K562 (cell line): ENCODE measurements at regions not wholly inside any gene's neighbourhood (a gene's known extent, or its start where the extent isn't known, plus 50 kb on each side); places are given as distances from the start of the nearest gene placed in this dataset.

Source experiments
- ATAC-seq: fragments of 200-7000 bp; cut with Tn5 transposase; 3 replicates; pipeline ENCODE4 v1.9.1; 2020; ENCODE audit warnings: moderate library complexity
- BruUV-seq: library from RNA; stranded (reverse); fragments of 400-500 nt; replicated peaks from 2 replicates; lab custom pipeline; 2021; lab: Mats Ljungman, UMichigan
- CTCF ChIA-PET: fragments of 300-600 bp; formaldehyde crosslinking; extraction: SDS; loops from one replicate; lab custom pipeline; 2021; ENCODE audit warnings: low intra/inter-chr PET ratio; lab: Yijun Ruan, JAX
- POLR2A ChIA-PET: fragments of 300-600, 350-650 bp; sonication (Branson Sonifier 250); formaldehyde crosslinking; extraction: SDS; loops from one replicate; lab custom pipeline; 2021; ENCODE audit warnings: antibody characterized with exemption, inconsistent platforms; lab: Yijun Ruan, JAX
- DNase-seq, 4 experiments: peaks; one replicate each; pipeline versions ENCODE4 v3.0.0 to v3.0.0-alpha.2; 2011 to 2018; ENCODE audit warnings: low spot score in 3 of 4, mixed read lengths in 3 of 4; ENCODE audit errors: extremely low read depth in 1 of 4
- FAIRE-seq: peaks from 2 replicates; lab custom pipeline; 2011; peaks lifted over from hg19 to GRCh38; lab: Jason Lieb, UNC
- H2AFZ ChIP-seq: 2 replicates; pipeline ENCODE4 v1.6.0; 2011; ENCODE audit warnings: low read depth, low read length, control low read depth, inconsistent platforms
- H3K27ac ChIP-seq: fragments of 200-600 bp; 3 replicates; pipeline ENCODE4 v1.8.0; 2011; ENCODE audit warnings: low read depth, mild to moderate bottlenecking, control low read depth, inconsistent platforms, low read length, moderate library complexity, mixed read lengths; ENCODE audit errors: extremely low read depth
- H3K27me3 ChIP-seq, 2 experiments: fragments of 300-600 bp in 1 of 2; 2 replicates in 1 of 2; 3 replicates in 1 of 2; pipeline versions ENCODE4 v1.6.0 to v1.8.0; 2011; ENCODE audit warnings: inconsistent platforms in 2 of 2, low read length in 2 of 2, mild to moderate bottlenecking in 1 of 2, mixed read lengths in 1 of 2, moderate library complexity in 1 of 2; ENCODE audit not compliant: control insufficient read depth in 2 of 2, insufficient read depth in 2 of 2
- H3K36me3 ChIP-seq: fragments of 300-600 bp; 3 replicates; pipeline ENCODE4 v1.8.0; 2011; ENCODE audit warnings: mild to moderate bottlenecking, low read length, inconsistent platforms; ENCODE audit not compliant: control insufficient read depth, insufficient read depth
- H3K4me1 ChIP-seq, 2 experiments: fragments of 200-600 bp in 1 of 2; replicated peaks in 1 of 2; 2 replicates in 1 of 2; 3 replicates in 1 of 2; pipeline versions ENCODE4 v1.5.1 to v1.8.0; 2011; ENCODE audit warnings: inconsistent platforms in 2 of 2, low read length in 2 of 2, mild to moderate bottlenecking in 1 of 2, mixed read lengths in 1 of 2, moderate library complexity in 1 of 2; ENCODE audit not compliant: control insufficient read depth in 2 of 2, insufficient read depth in 2 of 2
- H3K4me2 ChIP-seq: 2 replicates; pipeline ENCODE4 v1.6.1; 2011; ENCODE audit warnings: low read length, control low read depth, inconsistent platforms, mixed read lengths; ENCODE audit not compliant: insufficient read depth
- H3K4me3 ChIP-seq: fragments of 200-600 bp; sonication (generic), shearing (Covaris generic); 2 replicates; pipeline ENCODE4 v1.5.1; 2016; ENCODE audit warnings: control low read depth, inconsistent platforms
- H3K79me2 ChIP-seq: fragments of 200-600 bp; 3 replicates; pipeline ENCODE4 v1.8.0; 2011; ENCODE audit warnings: low read length, inconsistent platforms; ENCODE audit not compliant: control insufficient read depth, insufficient read depth
- H3K9ac ChIP-seq, 2 experiments: 2 replicates each; pipeline versions ENCODE4 v1.6.0 to v1.6.1; 2011; ENCODE audit warnings: low read depth in 2 of 2, low read length in 2 of 2, control low read depth in 1 of 2, inconsistent platforms in 1 of 2, mild to moderate bottlenecking in 1 of 2, mixed read lengths in 1 of 2; ENCODE audit not compliant: insufficient read depth in 1 of 2
- H3K9me1 ChIP-seq: one replicate; pipeline ENCODE4 v1.6.0; 2011; ENCODE audit warnings: inconsistent platforms, mild to moderate bottlenecking, low read length, moderate library complexity; ENCODE audit not compliant: control insufficient read depth, insufficient read depth
- H3K9me3 ChIP-seq: replicated peaks from 2 replicates; pipeline ENCODE4 v1.5.1; 2011; ENCODE audit warnings: low read depth, low read length, inconsistent platforms; ENCODE audit not compliant: control insufficient read depth, insufficient read depth
- H4K20me1 ChIP-seq: replicated peaks from 2 replicates; pipeline ENCODE4 v1.6.1; 2011; ENCODE audit warnings: low read length, inconsistent platforms, mixed read lengths; ENCODE audit not compliant: control insufficient read depth, insufficient read depth
- CBFA2T2 ChIP-seq: fragments of 450-650 bp; conservative IDR thresholded peaks from 2 replicates; pipeline ENCODE4 v1.6.1; 2017; ENCODE audit warnings: mild to moderate bottlenecking
- CHD2 ChIP-seq: IDR thresholded peaks from 2 replicates; pipeline ENCODE4 v1.6.1; 2011; ENCODE audit warnings: low read depth, low read length
- FOXM1 ChIP-seq, 2 experiments: fragments of 450-650 bp in 1 of 2; sonication (generic) in 1 of 2; formaldehyde crosslinking in 1 of 2; IDR thresholded peaks; 2 replicates each; pipeline versions ENCODE4 v1.6.1 to v1.9.0; 2017 to 2022; ENCODE audit warnings: low read depth in 2 of 2, mild to moderate bottlenecking in 2 of 2, missing genetic modification reagents in 1 of 2, moderate library complexity in 1 of 2
- MAFK ChIP-seq: IDR thresholded peaks from 2 replicates; pipeline ENCODE4 v1.6.1; 2011; ENCODE audit warnings: low read length, improper control_type of control experiment
- MYBL2 ChIP-seq, 2 experiments: fragments of 450-650 bp in 1 of 2; sonication (generic) in 1 of 2; formaldehyde crosslinking in 1 of 2; IDR thresholded peaks; 2 replicates each; pipeline versions ENCODE4 v1.6.1 to v1.8.1; 2017 to 2022; ENCODE audit warnings: borderline replicate concordance in 1 of 2, inconsistent platforms in 1 of 2, low read depth in 1 of 2, mild to moderate bottlenecking in 1 of 2, missing genetic modification reagents in 1 of 2, moderate library complexity in 1 of 2
- PHB ChIP-seq: fragments of 250-450 bp; sonication (Bioruptor Pico); IDR thresholded peaks from 2 replicates; pipeline ENCODE4 v1.5.0; 2021
- ZNF764 ChIP-seq: fragments of 250-450 bp; sonication (Bioruptor Pico); IDR thresholded peaks from 2 replicates; pipeline ENCODE4 v1.4.0; 2020; ENCODE audit warnings: low read depth, mild to moderate bottlenecking, moderate library complexity
- WGBS: fragments of 100-300 bp; shearing (Covaris generic); methylation state at CpG from one replicate; pipeline ENCODE4 v1.1.6; 2016; ENCODE audit warnings: low coverage, mixed read lengths; ENCODE audit not compliant: insufficient coverage; ENCODE audit errors: missing lambda C conversion rate; 5-methylcytosine and 5-hydroxymethylcytosine counted together
- in situ Hi-C: fragments of 300-500 bp; cut with MboI; formaldehyde crosslinking; loops from 4 replicates; pipeline ENCODE4 v1.15.0; 2018; ENCODE audit warnings: inconsistent platforms, mixed read lengths
- intact Hi-C: fragments of 100-400 bp; cut with micrococcal nuclease; formaldehyde crosslinking; loops from 2 replicates; pipeline ENCODE4 v1.14.2; 2022
- TF ChIP-seq, protein P1 (sequence below), 3 experiments: fragments of 200-800 bp in 1 of 3; sonication (Bioruptor generic) in 1 of 3; sonication (generic) in 1 of 3; formaldehyde crosslinking in 1 of 3; IDR thresholded peaks; 2 replicates each; pipeline versions ENCODE4 v1.6.1 to v1.8.0; 2016 to 2022; ENCODE audit warnings: mild to moderate bottlenecking in 2 of 3, missing compliant biosample characterization in 2 of 3, missing genetic modification characterization in 2 of 3, missing genetic modification reagents in 1 of 3
- TF ChIP-seq, protein P2 (sequence below): IDR thresholded peaks from 2 replicates; pipeline ENCODE4 v1.6.1; 2011; ENCODE audit warnings: borderline replicate concordance, low read depth, mild to moderate bottlenecking, moderate library complexity, low read length; ENCODE audit not compliant: insufficient read depth, poor library complexity, severe bottlenecking
- TF ChIP-seq, protein P3 (sequence below): fragments of 450-650 bp; IDR thresholded peaks from 2 replicates; pipeline ENCODE4 v1.6.1; 2018; ENCODE audit not compliant: partially characterized antibody
- TF ChIP-seq, protein P4 (sequence below): fragments of 450-650 bp; IDR thresholded peaks from 2 replicates; pipeline ENCODE4 v1.6.1; 2014; ENCODE audit warnings: low read depth, mild to moderate bottlenecking, moderate library complexity, borderline replicate concordance

DNA sequence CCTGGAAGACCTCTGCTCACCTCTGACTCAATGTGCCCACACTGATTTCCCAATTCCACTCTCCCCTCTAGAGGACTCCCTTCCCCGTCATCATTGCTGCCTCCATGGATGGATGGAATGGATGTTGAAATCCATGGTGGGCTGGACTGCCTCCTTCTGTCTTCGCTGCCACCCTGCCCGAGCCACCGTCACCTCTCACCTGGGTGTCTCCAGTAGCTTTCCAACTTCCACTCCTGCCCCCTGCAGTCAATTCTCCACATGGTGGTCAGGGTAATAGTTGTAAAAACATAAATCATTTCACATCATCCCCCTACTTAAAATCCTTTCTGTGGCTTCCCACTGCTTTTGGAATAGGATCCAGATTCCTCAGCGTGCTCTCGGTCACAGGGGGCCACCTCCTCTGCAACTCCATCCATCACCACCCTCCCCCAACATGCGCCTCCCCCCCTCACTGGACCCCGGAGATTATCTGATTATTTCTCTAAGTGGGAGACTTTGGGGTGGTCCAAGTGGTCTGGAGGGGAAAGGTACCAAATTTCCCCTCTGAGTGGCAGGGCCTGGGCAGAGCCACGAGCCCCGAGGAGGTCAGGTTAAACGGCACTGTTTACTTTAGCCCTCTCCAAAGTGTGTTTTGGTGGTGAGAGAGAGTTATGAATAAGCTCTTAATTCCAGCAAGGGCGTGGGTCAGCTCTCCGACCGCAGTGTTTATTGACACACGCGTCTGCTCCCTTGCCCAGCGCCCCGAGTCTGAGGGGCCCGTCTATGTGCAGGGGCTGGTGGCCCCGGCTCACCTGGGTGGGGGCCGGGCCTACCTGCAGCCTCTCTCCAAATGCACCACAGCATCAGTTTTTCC is 313.7 kb downstream of the MN1 start:
- H3K9me1 ChIP-seq, result no peaks in the 10 kb centered on the region
- CTCF ChIA-PET, result no interaction called here
- H3K4me3 ChIP-seq, result no peak overlapping the region
- H3K9me3 ChIP-seq, result no peaks in the 10 kb centered on the region
- no peak overlapping the region for H3K4me2 ChIP-seq
- H3K27ac ChIP-seq, result no peak overlapping the region
- H3K9ac ChIP-seq, result no peak overlapping the region
- DNase-seq (no peak), ATAC-seq (no peak), FAIRE-seq (no peak)
- no TSS peak for BruUV-seq
- no peaks in the 10 kb centered on the region for H3K4me1 ChIP-seq
- in situ Hi-C loops, result no loop called here
- intact Hi-C loops, result no loop called here
- no peak overlapping the region for H2AFZ ChIP-seq
- no peaks in the 10 kb centered on the region for H3K36me3 ChIP-seq
- no peaks in the 10 kb centered on the region for H3K79me2 ChIP-seq
- no peaks in the 10 kb centered on the region; the same call in 1 of the 2 replicates for H4K20me1 ChIP-seq
- under 1% methylated on average over 13 of the region's 21 CpGs for WGBS
- H3K27me3 ChIP-seq, result peaks cover 0 to 9% of the 10 kb centered on the region in 2 experiments; a peak in 2 of 5 replicates
- POLR2A ChIA-PET, result interaction anchor here (0.6 kb wide), 1 partner anchor 48 kb away, joined by 3 read pairs; no protein-coding TSS in a partner anchor
- TF ChIP-seq CBFA2T2, result no peak
- TF ChIP-seq MAFK, result no peak
- TF ChIP-seq ZNF764, result no peak
- no peak for TF ChIP-seq CHD2
- TF ChIP-seq, protein P1, sequence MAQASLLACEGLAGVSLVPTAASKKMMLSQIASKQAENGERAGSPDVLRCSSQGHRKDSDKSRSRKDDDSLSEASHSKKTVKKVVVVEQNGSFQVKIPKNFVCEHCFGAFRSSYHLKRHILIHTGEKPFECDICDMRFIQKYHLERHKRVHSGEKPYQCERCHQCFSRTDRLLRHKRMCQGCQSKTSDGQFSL (CRISPR knock-in tag; IDR thresholded peaks at IDR 0.05), result no peak
- TF ChIP-seq, protein P1 (tag; IDR thresholded peaks at IDR 0.05), result no peak
- TF ChIP-seq MYBL2 (IDR thresholded peaks at IDR 0.05; ENCODE audit: low read depth), result no peak
- TF ChIP-seq MYBL2 (CRISPR knock-in tag; IDR thresholded peaks at IDR 0.05; ENCODE audit: borderline replicate concordance), result no peak
- TF ChIP-seq, protein P2, sequence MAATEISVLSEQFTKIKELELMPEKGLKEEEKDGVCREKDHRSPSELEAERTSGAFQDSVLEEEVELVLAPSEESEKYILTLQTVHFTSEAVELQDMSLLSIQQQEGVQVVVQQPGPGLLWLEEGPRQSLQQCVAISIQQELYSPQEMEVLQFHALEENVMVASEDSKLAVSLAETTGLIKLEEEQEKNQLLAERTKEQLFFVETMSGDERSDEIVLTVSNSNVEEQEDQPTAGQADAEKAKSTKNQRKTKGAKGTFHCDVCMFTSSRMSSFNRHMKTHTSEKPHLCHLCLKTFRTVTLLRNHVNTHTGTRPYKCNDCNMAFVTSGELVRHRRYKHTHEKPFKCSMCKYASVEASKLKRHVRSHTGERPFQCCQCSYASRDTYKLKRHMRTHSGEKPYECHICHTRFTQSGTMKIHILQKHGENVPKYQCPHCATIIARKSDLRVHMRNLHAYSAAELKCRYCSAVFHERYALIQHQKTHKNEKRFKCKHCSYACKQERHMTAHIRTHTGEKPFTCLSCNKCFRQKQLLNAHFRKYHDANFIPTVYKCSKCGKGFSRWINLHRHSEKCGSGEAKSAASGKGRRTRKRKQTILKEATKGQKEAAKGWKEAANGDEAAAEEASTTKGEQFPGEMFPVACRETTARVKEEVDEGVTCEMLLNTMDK, result no peak
- TF ChIP-seq PHB (CRISPR knock-in tag), result no peak
- TF ChIP-seq, protein P3, sequence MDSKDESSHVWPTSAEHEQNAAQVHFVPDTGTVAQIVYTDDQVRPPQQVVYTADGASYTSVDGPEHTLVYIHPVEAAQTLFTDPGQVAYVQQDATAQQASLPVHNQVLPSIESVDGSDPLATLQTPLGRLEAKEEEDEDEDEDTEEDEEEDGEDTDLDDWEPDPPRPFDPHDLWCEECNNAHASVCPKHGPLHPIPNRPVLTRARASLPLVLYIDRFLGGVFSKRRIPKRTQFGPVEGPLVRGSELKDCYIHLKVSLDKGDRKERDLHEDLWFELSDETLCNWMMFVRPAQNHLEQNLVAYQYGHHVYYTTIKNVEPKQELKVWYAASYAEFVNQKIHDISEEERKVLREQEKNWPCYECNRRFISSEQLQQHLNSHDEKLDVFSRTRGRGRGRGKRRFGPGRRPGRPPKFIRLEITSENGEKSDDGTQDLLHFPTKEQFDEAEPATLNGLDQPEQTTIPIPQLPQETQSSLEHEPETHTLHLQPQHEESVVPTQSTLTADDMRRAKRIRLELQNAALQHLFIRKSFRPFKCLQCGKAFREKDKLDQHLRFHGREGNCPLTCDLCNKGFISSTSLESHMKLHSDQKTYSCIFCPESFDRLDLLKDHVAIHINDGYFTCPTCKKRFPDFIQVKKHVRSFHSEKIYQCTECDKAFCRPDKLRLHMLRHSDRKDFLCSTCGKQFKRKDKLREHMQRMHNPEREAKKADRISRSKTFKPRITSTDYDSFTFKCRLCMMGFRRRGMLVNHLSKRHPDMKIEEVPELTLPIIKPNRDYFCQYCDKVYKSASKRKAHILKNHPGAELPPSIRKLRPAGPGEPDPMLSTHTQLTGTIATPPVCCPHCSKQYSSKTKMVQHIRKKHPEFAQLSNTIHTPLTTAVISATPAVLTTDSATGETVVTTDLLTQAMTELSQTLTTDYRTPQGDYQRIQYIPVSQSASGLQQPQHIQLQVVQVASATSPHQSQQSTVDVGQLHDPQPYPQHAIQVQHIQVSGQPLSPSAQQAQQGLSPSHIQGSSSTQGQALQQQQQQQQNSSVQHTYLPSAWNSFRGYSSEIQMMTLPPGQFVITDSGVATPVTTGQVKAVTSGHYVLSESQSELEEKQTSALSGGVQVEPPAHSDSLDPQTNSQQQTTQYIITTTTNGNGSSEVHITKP, result no peak
- TF ChIP-seq, protein P4, sequence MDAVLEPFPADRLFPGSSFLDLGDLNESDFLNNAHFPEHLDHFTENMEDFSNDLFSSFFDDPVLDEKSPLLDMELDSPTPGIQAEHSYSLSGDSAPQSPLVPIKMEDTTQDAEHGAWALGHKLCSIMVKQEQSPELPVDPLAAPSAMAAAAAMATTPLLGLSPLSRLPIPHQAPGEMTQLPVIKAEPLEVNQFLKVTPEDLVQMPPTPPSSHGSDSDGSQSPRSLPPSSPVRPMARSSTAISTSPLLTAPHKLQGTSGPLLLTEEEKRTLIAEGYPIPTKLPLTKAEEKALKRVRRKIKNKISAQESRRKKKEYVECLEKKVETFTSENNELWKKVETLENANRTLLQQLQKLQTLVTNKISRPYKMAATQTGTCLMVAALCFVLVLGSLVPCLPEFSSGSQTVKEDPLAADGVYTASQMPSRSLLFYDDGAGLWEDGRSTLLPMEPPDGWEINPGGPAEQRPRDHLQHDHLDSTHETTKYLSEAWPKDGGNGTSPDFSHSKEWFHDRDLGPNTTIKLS, result no peak
- TF ChIP-seq FOXM1 (IDR thresholded peaks at IDR 0.05; ENCODE audit: low read depth), result no peak
- TF ChIP-seq FOXM1 (CRISPR knock-in tag; IDR thresholded peaks at IDR 0.05; ENCODE audit: low read depth), result no peak
